GM18868 (cell line): ENCODE measurements at regions not wholly inside any gene's neighbourhood (a gene's known extent, or its start where the extent isn't known, plus 50 kb on each side); places are given as distances from the start of the nearest gene placed in this dataset.
"Not testable (repeated sequence)": the region's sequence is repeated elsewhere in the genome, so short reads cannot be mapped to it uniquely, and the experiment has no call there.

Experiments
- ATAC-seq: cut with Tn5 transposase; IDR thresholded peaks from one replicate; pipeline ENCODE4 v1.9.1; 2021; ENCODE audit warnings: mild to moderate bottlenecking, moderate library complexity; ENCODE audit not compliant: unreplicated experiment

- no peak for ATAC-seq
These were observed 240.8 kb downstream of the DACT1 start for GRCh38 chr14:58878439-58879139.

- ATAC-seq, result no peak
These were observed 243.7 kb downstream of the DACT1 start for GRCh38 chr14:58881433-58881832.

- no peak for ATAC-seq
These were observed 244.8 kb downstream of the DACT1 start for GRCh38 chr14:58882577-58883018.

GRCh38 chr14:58884442-58884841 is 246.7 kb downstream of the DACT1 start:
- no peak for ATAC-seq

DNA sequence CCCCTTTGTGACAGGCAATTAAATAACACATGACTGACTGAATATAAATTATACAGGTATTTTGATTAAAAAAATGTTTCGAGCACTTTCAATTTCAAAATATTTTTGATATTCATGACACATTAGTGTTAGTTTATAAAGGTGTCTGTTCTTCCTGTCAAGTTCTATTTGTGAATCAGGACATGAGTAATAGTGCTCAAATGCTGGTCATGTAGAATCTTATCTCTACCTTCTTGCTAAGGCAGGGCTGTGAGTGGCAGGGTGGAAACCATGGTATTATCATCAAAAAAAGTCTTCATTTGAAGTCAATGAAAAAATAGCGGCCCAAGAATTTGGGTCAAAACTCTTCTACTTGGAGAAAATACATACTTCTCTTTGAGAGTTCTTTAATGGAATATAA is 250.2 kb downstream of the DACT1 start:
- no peak for ATAC-seq

GRCh38 chr14:58898655-58899316 is 261.0 kb downstream of the DACT1 start:
- ATAC-seq, result no peak

GRCh38 chr14:58899317-58899713 is 261.6 kb downstream of the DACT1 start:
- ATAC-seq, result no peak

DNA sequence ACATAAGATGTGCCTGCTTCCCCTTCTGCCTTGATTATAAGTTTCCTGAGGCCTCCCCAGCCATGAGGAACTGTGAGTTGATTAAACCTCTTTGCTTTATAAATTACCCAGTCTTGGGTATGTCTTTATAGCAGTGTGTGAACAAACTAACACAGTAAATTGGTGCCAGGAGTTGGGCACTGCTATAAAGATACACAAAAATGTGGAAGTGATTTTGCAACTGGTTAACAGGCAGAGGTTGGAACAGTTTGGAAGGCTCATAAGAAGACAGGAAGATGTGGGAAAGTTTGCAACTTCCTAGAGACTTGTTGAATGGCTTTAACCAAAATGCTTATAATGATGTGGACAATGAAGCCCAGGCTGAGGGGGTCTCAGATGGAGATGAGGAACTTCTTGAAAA is 264.1 kb downstream of the DACT1 start:
- no peak for ATAC-seq

GRCh38 chr14:58904776-58905175 is 267.0 kb downstream of the DACT1 start:
- ATAC-seq, result no peak

GRCh38 chr14:58907803-58908202 is 270.0 kb downstream of the DACT1 start:
- ATAC-seq, result no peak

DNA sequence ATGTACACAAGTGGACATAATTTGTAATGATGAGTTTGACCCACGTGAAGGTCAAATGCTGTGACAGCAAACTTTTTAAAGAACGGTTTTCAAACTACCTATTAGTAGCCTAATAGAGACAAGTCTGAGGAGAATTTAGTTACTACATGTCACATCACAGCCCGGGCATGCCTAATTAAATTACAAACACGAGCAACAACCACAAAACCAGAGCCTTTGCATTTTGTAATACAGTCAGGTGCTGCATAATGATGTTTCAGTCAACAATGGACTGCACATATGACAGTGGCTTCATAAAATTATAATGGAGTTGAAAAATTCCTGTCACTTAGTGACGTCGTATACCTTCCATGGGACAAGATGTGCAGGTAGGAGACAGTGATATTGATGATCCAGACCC is 274.5 kb downstream of the DACT1 start:
- ATAC-seq, result no peak

- ATAC-seq, result no peak
These were observed 275.2 kb downstream of the DACT1 start for GRCh38 chr14:58912799-58913432.

DNA sequence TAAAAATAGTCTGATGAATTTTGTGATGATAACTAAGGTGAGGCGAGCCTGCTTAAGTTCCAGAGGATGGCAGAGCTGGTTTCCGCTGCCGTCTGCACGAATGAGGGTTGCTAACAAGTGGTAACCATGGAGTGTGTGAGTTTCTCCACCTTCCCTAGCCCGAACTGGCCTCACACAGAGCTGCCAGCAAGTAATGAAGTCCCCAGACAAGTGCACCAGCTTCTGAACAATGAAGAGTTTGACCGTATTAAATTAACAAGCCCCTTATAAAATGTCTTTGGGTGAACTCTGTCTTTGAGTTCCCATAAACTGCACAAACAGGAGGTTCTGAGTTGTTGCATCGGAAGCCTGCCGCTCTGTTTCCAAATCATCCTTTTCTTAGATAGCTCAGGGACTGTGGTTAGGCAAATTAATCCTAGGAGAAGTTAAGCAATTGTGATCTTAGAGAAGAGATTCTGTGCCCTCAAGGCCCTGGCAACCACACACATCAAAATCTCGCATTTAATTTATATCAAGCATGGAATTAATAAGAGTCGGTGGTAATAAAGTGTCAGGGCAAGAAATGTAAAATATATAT is 274.1 kb upstream of the DAAM1 start:
- no peak for ATAC-seq

GRCh38 chr14:58915646-58916045 is 272.8 kb upstream of the DAAM1 start:
- ATAC-seq, result no peak

DNA sequence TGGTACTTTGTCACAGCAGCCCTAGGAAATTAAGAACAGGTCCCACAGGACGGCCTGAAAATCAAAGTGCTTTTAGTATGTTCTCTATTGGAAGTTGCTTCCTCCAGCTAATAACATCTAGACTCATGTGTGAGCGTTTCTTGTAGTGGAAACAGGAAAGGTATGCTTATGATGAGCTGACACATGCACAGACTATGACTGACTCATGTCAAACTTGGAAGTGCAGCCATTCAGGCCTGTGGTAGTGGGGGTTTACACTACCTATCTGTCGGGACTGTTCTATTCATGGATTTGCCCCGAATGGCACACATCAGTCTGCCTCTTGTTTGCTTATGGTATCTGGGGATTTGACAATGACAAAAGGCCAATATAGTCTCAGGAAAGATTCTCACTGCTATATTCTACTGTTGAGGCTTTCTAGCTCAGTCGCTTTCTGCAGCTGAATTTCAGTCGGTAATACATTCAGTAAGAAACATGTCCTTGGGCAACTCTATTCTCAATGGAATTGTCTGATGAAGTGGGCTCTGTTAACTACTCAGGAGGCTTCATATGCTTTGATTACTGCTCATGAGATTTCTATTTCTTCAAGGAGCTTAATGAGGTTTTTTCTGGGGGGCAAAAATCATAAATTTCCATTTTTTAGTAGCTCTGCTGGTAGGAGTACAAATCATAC is 270.3 kb upstream of the DAAM1 start:
- no peak for ATAC-seq

GRCh38 chr14:58919217-58919616 is 269.2 kb upstream of the DAAM1 start:
- no peak for ATAC-seq

DNA sequence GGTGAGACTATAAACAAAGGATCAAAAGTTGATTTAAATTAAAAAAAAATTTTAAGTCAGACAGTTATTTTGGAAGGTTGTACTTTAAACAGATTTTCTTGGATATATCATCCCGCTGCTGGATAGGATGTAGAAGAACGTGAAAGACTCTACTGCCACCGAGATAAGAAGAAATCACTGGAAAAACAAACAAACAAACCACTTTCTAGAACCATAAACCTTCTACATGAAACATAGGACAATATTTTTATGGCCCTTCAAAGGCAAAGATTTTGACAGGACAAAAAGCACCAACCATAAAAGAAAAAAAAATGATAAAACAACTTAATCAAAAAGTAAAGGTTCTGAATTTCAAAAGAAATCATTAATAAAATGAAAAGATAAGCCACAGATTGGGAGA is 268.2 kb upstream of the DAAM1 start:
- no peak for ATAC-seq

GRCh38 chr14:58922201-58922940 is 266.1 kb upstream of the DAAM1 start:
- not testable (repeated sequence) for ATAC-seq

- no peak for ATAC-seq
These were observed 264.6 kb upstream of the DAAM1 start for GRCh38 chr14:58923751-58924405.

DNA sequence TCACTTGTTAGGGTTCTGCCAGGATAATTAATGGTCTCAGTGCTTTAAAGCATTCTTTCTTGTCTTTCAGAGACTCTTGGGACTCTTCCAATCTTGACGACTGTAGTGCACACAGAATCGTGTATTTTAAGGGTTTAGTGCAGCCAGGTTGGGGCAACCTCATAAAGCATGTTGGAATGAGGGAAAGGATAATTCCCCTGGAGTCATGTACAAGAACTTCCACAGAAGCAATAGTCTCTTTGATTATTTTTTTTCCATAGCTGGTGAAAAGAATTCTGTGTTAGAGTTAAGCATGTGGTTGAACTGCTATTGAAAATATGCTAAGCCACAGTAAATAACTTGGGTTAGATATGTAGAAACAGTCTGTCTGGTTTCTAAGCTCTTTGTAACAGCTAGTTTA is 246.8 kb upstream of the DAAM1 start:
- ATAC-seq, result no peak
